PC-9 (cell line): ENCODE measurements at regions not wholly inside any gene's neighbourhood (a gene's known extent, or its start where the extent isn't known, plus 50 kb on each side); places are given as distances from the start of the nearest gene placed in this dataset.
A peak's percentile ranks its signal among the peaks of the same experiment; 100 is the strongest.

Experiments
- BruUV-seq: library from RNA; stranded (reverse); fragments of 400-500 nt; replicated peaks from 2 replicates; lab custom pipeline; 2021; lab: Mats Ljungman, UMichigan
- CTCF ChIA-PET: fragments of 300-600 bp; sonication (Branson Sonifier 250); formaldehyde crosslinking; loops from one replicate; lab custom pipeline; 2022; ENCODE audit warnings: antibody characterized with exemption; lab: Charles Lee
- POLR2A ChIA-PET: fragments of 300-600 bp; sonication (Branson Sonifier 250); formaldehyde crosslinking; loops from one replicate; lab custom pipeline; 2022; ENCODE audit warnings: antibody characterized with exemption; ENCODE audit not compliant: unreplicated experiment; lab: Charles Lee
- DNase-seq, 2 experiments: peaks; one replicate each; pipeline versions ENCODE4 v3.0.0 to v3.0.0-alpha.2; 2015 to 2022; ENCODE audit warnings: mixed read lengths in 1 of 2
- H2AFZ ChIP-seq: fragments of 200-600 bp; sonication (generic); 2 replicates; pipeline ENCODE4 v1.8.1; 2017; ENCODE audit warnings: antibody characterized with exemption
- H3F3A ChIP-seq: fragments of 200-600 bp; sonication (generic); 2 replicates; pipeline ENCODE4 v1.8.1; 2017; ENCODE audit warnings: antibody characterized with exemption, mild to moderate bottlenecking, low read depth; ENCODE audit not compliant: insufficient read depth
- H3K27ac ChIP-seq: fragments of 200-600 bp; sonication (generic); 2 replicates; pipeline ENCODE4 v1.6.1; 2016; ENCODE audit warnings: mixed run types
- H3K27me3 ChIP-seq: fragments of 200-600 bp; sonication (generic); 2 replicates; pipeline ENCODE4 v1.6.1; 2016; ENCODE audit warnings: low read depth, mixed run types; ENCODE audit not compliant: insufficient read depth
- H3K36me3 ChIP-seq: fragments of 200-600 bp; sonication (generic); 2 replicates; pipeline ENCODE4 v1.6.1; 2016; ENCODE audit warnings: low read depth, mixed run types
- H3K4me1 ChIP-seq: fragments of 200-600 bp; sonication (generic); replicated peaks from 2 replicates; pipeline ENCODE4 v1.6.1; 2016; ENCODE audit warnings: mixed run types; ENCODE audit not compliant: insufficient read depth
- H3K4me2 ChIP-seq: fragments of 200-600 bp; sonication (generic); 2 replicates; pipeline ENCODE4 v1.6.1; 2017; ENCODE audit warnings: mixed run types
- H3K4me3 ChIP-seq: fragments of 200-600 bp; sonication (generic); 2 replicates; pipeline ENCODE4 v1.6.1; 2016; ENCODE audit warnings: mixed run types
- H3K79me2 ChIP-seq: fragments of 200-600 bp; sonication (generic); 2 replicates; pipeline ENCODE4 v1.6.1; 2017; ENCODE audit warnings: low read depth, mixed run types
- H3K9me2 ChIP-seq: fragments of 200-600 bp; sonication (generic); 2 replicates; pipeline ENCODE4 v1.8.1; 2017; ENCODE audit warnings: mild to moderate bottlenecking; ENCODE audit not compliant: insufficient read depth
- H3K9me3 ChIP-seq: fragments of 200-600 bp; sonication (generic); 2 replicates; pipeline ENCODE4 v1.8.1; 2016; ENCODE audit warnings: low read depth; ENCODE audit not compliant: insufficient read depth
- H4K20me1 ChIP-seq: fragments of 200-600 bp; sonication (generic); 2 replicates; pipeline ENCODE4 v1.8.1; 2017; ENCODE audit not compliant: insufficient read depth
- CTCF ChIP-seq: fragments of 200-600 bp; sonication (generic); conservative IDR thresholded peaks from 2 replicates; pipeline ENCODE4 v1.6.1; 2017; ENCODE audit warnings: mixed run types, antibody characterized with exemption, mild to moderate bottlenecking, moderate library complexity
- EZH2 ChIP-seq: fragments of 200-600 bp; sonication (generic); IDR thresholded peaks from 2 replicates; pipeline ENCODE4 v1.8.0; 2017; ENCODE audit warnings: antibody characterized with exemption, low read depth
- intact Hi-C: fragments of 100-400 bp; cut with micrococcal nuclease; formaldehyde crosslinking; loops from one replicate; pipeline ENCODE4 v1.10.0; 2022; ENCODE audit not compliant: unreplicated experiment

GRCh38 chr4:129641179-129641578 lies 545.2 kb downstream of the C4orf33 start:
- H3F3A ChIP-seq = no peaks in the 10 kb centered on the region
- H4K20me1 ChIP-seq = no peaks in the 10 kb centered on the region
- H3K4me3 ChIP-seq = no peak overlapping the region
- H3K4me2 ChIP-seq = no peak overlapping the region
- no peaks in the 10 kb centered on the region for H3K9me3 ChIP-seq
- intact Hi-C loops = loop anchor here (1.0 to 5.0 kb wide), 2 partner anchors 279 to 297 kb away; no protein-coding TSS in a partner anchor
- no peaks in the 10 kb centered on the region for H3K4me1 ChIP-seq
- peak in 1 of 2 experiments; percentile 29 for DNase-seq
- H3K27ac ChIP-seq = no peak overlapping the region
- no peaks in the 10 kb centered on the region for H3K9me2 ChIP-seq
- no peaks in the 10 kb centered on the region for H3K79me2 ChIP-seq
- no TSS peak for BruUV-seq
- ChIA-PET POLR2A (no interaction called here), CTCF (no interaction called here)
- no peaks in the 10 kb centered on the region for H3K36me3 ChIP-seq
- H2AFZ ChIP-seq = no peak overlapping the region
- TF ChIP-seq EZH2 = no peak
- TF ChIP-seq CTCF = peak; percentile 77
- no peaks in the 10 kb centered on the region for H3K27me3 ChIP-seq

GRCh38 chr4:129645461-129645860 lies 549.5 kb downstream of the C4orf33 start:
- no TSS peak for BruUV-seq
- Histone ChIP-seq H2AFZ (no peak overlapping the region), H3K4me1 (no peaks in the 10 kb centered on the region), H3K27ac (no peak overlapping the region), H3K4me3 (no peak overlapping the region), H3K36me3 (no peaks in the 10 kb centered on the region), H3F3A (no peaks in the 10 kb centered on the region), H3K27me3 (no peaks in the 10 kb centered on the region), H3K9me2 (no peaks in the 10 kb centered on the region), H3K9me3 (no peaks in the 10 kb centered on the region), H4K20me1 (no peaks in the 10 kb centered on the region), H3K4me2 (no peak overlapping the region), H3K79me2 (no peaks in the 10 kb centered on the region)
- ChIA-PET POLR2A (no interaction called here), CTCF (no interaction called here)
- no peak for TF ChIP-seq EZH2
- no peak for TF ChIP-seq CTCF
- no peak for DNase-seq
- intact Hi-C loops = no loop called here

- no peaks in the 10 kb centered on the region for H3K79me2 ChIP-seq
- H3F3A ChIP-seq = no peaks in the 10 kb centered on the region
- no peak for DNase-seq
- H4K20me1 ChIP-seq = no peaks in the 10 kb centered on the region
- H3K27ac ChIP-seq = no peak overlapping the region
- no peaks in the 10 kb centered on the region for H3K9me3 ChIP-seq
- H3K4me3 ChIP-seq = no peak overlapping the region
- BruUV-seq = no TSS peak
- TF ChIP-seq CTCF (no peak), EZH2 (no peak)
- H3K4me1 ChIP-seq = no peaks in the 10 kb centered on the region
- no peaks in the 10 kb centered on the region for H3K9me2 ChIP-seq
- ChIA-PET POLR2A (no interaction called here), CTCF (no interaction called here)
- H3K36me3 ChIP-seq = no peaks in the 10 kb centered on the region
- H3K27me3 ChIP-seq = no peaks in the 10 kb centered on the region
- intact Hi-C loops = no loop called here
- no peak overlapping the region for H2AFZ ChIP-seq
- no peak overlapping the region for H3K4me2 ChIP-seq
Observed at GRCh38 chr4:129668092-129668491, 572.1 kb downstream of the C4orf33 start.
